Globus pallidus (tissue), 1 donor: ENCODE measurements at regions not wholly inside any gene's neighbourhood (a gene's known extent, or its start where the extent isn't known, plus 50 kb on each side); places are given as distances from the start of the nearest gene placed in this dataset.

Source experiments
- DNase-seq: peaks from one replicate; pipeline ENCODE4 v3.0.0-alpha.2; 2015; ENCODE audit warnings: low spot score

- no peak for DNase-seq
These were observed 515.2 kb upstream of the SULF2 start for GRCh38 chr20:48300529-48300928.

GRCh38 chr20:48298851-48299484, 513.7 kb upstream of the SULF2 start:
- DNase-seq = no peak

DNA sequence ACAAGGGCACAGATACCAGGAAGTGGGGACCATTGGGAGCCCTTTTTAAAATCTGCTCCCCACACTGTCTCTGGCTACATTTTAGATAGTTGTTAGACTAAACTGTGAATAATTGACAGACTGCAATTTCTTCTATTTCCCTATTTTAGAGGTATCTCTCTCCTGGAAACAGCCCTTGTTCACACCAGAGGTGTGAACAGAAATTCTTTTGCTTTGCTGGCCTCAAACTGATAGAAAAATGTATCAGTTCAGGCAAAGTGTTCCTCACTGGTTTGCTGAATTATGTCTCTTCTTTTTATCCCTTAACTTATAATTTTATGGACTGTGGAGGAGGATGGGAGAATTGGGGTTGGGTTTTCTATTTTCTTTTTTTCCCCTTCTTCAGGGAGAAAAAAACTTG, 513.2 kb upstream of the SULF2 start:
- no peak for DNase-seq

GRCh38 chr20:48295966-48296421, 510.7 kb upstream of the SULF2 start:
- DNase-seq = peak; percentile 53

- DNase-seq = peak; percentile 21
These were observed 510.2 kb upstream of the SULF2 start for GRCh38 chr20:48295445-48295903.

DNA sequence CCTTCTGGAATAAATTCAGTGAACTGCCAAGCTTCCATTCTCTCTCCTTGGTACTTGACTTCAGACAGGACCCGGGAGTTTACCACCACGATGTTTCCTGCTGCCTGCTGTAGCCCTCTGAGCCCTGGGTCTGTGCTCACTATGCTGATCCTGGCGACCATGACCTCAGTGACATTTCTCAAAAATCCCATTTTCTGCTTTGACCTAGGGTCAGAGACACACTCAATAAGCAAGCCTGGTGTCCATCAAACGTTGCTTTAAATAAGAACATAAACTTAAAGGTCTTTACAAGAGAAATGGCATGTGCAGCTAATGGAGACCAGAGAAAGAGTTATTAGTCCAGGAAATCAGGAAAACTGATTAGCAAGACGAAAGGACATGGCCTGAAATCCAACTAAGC, 509.7 kb upstream of the SULF2 start:
- no peak for DNase-seq

DNA sequence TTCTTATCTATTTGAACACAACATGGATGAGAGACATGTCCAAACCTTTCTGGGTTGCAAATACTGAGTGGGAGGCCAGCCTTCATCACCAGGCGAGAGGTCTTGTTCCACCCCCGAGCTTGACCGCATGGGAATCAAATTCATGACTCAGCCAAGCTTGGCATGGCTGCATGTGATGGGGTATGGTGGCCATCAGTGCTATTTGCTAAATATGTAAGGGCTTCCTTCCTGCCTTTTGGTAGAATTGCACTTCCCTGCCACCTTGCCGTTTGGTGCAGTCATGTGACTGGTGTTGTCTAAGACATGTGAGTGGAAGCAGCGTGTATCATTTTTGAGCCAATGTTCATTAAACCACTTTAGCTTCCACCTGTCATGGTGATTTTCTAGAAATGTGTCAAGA, 508.9 kb upstream of the SULF2 start:
- DNase-seq = no peak

GRCh38 chr20:48293671-48294070, 508.4 kb upstream of the SULF2 start:
- no peak for DNase-seq

DNA sequence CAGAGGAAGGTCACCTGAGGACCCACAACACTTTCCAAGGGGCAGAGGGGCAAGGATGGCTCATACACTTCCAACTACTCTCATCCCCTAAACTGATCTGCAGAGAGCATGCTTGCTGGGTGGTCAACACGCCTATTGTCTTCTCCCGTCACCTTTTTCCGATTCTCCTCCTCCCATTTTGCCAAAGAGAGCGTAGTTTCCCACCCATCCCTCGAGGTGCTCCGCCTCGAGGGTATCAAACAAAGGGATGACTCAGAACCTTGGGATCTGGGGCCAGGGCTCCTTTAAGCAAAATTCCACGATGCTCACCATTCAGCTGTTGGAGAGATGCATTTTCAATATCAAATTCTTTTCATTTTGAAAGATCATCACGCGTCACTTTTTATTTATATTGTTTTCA, 507.5 kb upstream of the SULF2 start:
- no peak for DNase-seq

DNA sequence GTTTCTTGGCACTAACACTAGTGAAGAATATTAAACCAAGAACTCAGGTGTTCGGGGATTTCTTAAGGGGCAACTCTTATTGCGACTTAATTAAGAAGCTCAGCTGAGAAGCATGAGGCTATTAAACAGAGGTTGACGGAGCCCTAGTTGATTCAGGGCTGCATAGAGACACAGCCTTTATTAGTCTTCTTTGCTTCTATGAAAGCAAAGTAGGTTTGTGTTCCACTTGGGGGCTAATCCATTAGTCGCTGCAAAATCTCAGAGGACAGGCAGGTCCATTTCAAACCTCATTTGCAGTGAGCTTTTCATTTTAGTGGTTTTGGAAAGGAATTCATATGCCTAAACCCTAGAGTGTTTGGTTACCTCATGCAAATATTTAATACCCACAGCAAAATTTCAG, 506.6 kb upstream of the SULF2 start:
- no peak for DNase-seq

GRCh38 chr20:48288930-48289507, 503.7 kb upstream of the SULF2 start:
- no peak for DNase-seq

GRCh38 chr20:48287552-48288170, 502.4 kb upstream of the SULF2 start:
- no peak for DNase-seq

- peak; percentile 25 for DNase-seq
These were observed 501.8 kb upstream of the SULF2 start for GRCh38 chr20:48287021-48287494.

DNA sequence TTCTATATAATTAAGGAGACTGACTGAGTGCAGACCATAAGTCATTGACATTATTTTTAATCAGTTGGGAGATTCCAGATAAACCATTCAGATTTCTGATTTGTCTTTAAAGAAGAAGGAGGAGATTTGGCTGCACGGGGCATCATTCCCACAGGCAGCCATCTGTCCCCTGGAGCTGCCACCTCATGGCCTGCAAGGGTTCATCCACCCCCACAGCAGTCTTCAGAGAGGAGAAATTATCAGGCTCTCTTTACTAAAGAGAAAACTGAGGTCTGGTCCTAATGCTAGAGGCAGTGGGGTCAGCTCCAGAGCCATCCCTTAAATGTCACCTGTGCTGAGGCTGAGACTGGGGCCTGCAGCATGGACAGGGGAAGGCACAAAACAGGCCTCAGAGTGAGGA, 501.3 kb upstream of the SULF2 start:
- no peak for DNase-seq

DNA sequence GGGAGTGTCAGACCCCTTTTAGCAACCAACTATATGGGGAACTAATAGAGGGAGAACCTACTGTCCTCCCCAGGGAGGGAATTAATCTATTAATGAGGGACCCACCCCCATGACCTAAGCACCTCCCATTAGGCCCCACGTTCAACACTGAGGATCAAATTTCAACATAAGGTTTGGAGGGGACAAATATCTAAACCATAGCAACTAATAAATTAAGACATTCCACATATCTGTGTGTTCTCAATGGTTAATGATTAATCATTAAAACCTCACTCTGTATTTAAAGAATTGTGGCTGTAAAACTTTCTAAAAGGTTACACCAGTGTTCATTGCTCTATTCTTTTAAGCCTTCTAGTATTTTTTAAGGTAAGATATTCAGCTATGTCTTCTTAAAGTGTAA, 500.4 kb upstream of the SULF2 start:
- no peak for DNase-seq

GRCh38 chr20:48284837-48285236, 499.6 kb upstream of the SULF2 start:
- no peak for DNase-seq

- no peak for DNase-seq
These were observed 499.0 kb upstream of the SULF2 start for GRCh38 chr20:48284315-48284714.

DNA sequence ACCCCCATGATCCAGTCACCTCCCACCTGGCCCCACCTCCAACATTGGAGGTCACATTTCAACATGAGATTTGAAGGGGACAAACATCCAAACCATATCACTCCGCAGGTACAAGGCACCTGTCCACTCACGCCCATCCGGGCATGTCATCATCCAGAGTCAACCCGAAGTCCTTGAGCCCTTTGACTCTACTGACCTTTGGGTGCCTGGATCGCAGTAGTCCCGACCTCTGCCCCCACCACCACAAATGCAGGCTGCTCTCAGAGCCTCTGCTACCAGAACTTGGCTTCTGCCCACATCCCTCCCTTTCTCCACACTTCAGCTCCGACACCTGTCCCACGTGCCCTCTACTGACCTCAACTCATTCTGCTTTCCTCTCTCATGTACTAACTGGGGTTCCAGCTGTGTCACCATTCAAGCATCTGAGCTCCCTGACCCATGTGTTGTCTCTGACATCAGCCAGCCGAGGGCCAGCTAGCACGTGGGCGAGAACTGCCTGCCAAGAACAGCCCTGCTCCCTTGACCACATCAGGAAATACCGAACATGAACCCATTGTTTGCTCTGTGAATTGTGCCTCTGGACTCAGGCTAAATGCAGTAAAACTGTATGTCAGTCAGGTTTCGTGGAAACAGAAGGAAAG, 498.3 kb upstream of the SULF2 start:
- DNase-seq = peak; percentile 95

DNA sequence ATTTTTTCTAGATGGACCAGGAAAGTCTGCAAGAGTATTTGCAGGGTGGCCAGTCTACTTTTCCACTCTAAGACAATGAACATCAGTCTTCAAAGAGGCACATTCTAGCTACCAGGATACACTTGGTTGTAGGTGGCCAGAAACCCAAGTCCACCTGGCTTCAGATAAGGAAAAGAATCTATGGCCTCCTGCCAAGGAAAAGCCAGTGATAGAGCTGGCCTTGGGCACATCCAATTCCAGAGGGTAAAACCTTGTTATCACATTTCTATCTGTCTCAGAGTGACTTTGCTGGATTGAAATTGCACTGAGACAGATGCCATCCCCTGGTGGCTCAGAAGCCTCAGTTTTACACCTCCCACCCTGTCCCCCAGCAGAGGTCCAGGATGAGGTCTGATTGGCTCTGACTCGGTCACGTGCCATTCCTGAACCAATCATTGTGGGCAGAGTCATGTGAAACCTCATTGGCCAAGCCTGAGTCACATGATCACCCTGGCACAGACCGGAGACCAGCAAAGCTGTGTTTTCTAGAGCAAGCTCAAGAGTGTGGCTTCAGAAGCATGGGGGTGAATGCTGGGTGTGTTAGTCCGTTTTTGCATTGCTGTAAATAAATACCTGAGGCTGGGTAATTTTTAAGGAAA, 497.4 kb upstream of the SULF2 start:
- no peak for DNase-seq

GRCh38 chr20:48281501-48281900, 496.2 kb upstream of the SULF2 start:
- DNase-seq = no peak

- no peak for DNase-seq
These were observed 493.7 kb upstream of the SULF2 start for GRCh38 chr20:48278961-48279481.

DNA sequence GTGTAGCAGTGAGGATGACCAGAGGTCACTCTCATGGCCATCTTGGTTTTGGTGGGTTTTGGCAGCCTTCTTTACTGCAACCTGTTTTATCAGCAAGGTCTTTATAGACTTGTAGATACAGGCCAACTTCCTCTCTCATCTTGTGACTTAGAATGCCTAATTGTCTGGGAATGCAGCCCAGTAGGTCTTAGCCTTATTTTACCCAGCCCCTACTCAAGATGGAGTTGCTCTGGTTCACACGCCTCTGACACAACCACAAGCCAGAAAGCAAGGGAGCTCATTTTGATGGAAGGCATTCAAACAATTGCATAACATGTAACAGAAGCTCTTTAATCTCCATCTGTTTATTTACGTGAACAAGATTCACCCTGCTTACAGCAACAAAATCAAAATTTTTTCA, 492.0 kb upstream of the SULF2 start:
- no peak for DNase-seq
